Heart right ventricle (tissue), 16 donors: ENCODE measurements at regions not wholly inside any gene's neighbourhood (a gene's known extent, or its start where the extent isn't known, plus 50 kb on each side); places are given as distances from the start of the nearest gene placed in this dataset.

Experiments used
- ATAC-seq, 8 donors: fragments of 200-7000 bp; cut with Tn5 transposase; one replicate each; pipeline ENCODE4 v1.9.1; 2020; ENCODE audit warnings: mild to moderate bottlenecking in 8 of 8, moderate library complexity in 8 of 8, moderate number of reproducible peaks in 1 of 8
- DNase-seq, 2 donors: peaks; one replicate each; pipeline ENCODE4 v3.0.0-alpha.2; 2020
- H3K27ac ChIP-seq, 10 donors: fragments of 200-600 bp; sonication (generic) in 2 of 10; one replicate each; pipeline versions ENCODE4 v1.5.0 to v1.8.0; 2020 to 2022; ENCODE audit warnings: mild to moderate bottlenecking in 3 of 10
- H3K27me3 ChIP-seq, 7 donors: fragments of 200-600 bp; one replicate each; pipeline ENCODE4 v1.8.0; 2021 to 2022; ENCODE audit warnings: mild to moderate bottlenecking in 2 of 7
- H3K36me3 ChIP-seq, 9 donors: fragments of 200-600 bp; sonication (generic) in 1 of 9; one replicate each; pipeline versions ENCODE4 v1.5.0 to v1.8.0; 2020 to 2022; ENCODE audit warnings: mild to moderate bottlenecking in 2 of 9
- H3K4me1 ChIP-seq, 9 donors: fragments of 200-600 bp; sonication (generic) in 1 of 9; one replicate each; pipeline versions ENCODE4 v1.5.0 to v1.8.0; 2020 to 2022; ENCODE audit warnings: mild to moderate bottlenecking in 4 of 9
- H3K4me3 ChIP-seq, 10 donors: fragments of 200-600 bp; sonication (generic) in 2 of 10; one replicate each; pipeline versions ENCODE4 v1.5.0 to v1.8.0; 2020 to 2022; ENCODE audit warnings: mild to moderate bottlenecking in 7 of 10, moderate library complexity in 2 of 10
- H3K9me3 ChIP-seq, 11 donors: fragments of 200-600 bp in 10 of 11; sonication (generic) in 2 of 11; one replicate each; pipeline versions ENCODE4 v1.5.0 to v1.8.0; 2013 to 2022; ENCODE audit warnings: mild to moderate bottlenecking in 2 of 11, control low read depth in 1 of 11, moderate library complexity in 1 of 11
- WGBS, 2 donors: extraction: QIAGEN DNeasy Blood & Tissue Kit; methylation state at CpG; one replicate each; pipeline ENCODE4 v1.1.7; 2013; ENCODE audit warnings: inconsistent platforms in 1 of 2; 5-methylcytosine and 5-hydroxymethylcytosine counted together
- intact Hi-C, 10 donors: fragments of 100-400 bp; cut with DNase I; formaldehyde crosslinking; loops; one replicate each; pipeline versions ENCODE4 v1.11.1 to v1.14.2; 2022
- TF ChIP-seq, protein P1 (sequence below), 9 donors: fragments of 200-600 bp; sonication (generic) in 2 of 9; IDR thresholded peaks; one replicate each; pipeline versions ENCODE4 v1.5.0 to v1.8.0; 2021 to 2022; ENCODE audit warnings: antibody characterized with exemption in 9 of 9, mild to moderate bottlenecking in 5 of 9, moderate library complexity in 1 of 9
- donor health status: Arrhythmogenic right ventricular cardiomyopathy.
- donor health status: ischemic (EF 13 %, LVEDD 7.1; RV severe dilation, severe dysfunction).
- donor health status: healthy with polysubstance abuse.
- donor health status: DM: no; HTN: yes; CAD: no.
- donor health status: DM: no; HTN: no; CAD: no.
- donor health status: ischemic (EF 25% LVEDD 6.9; RV normal size, moderate dysfunction).
- donor health status: ischemic (EF 25% LVEDD 5.7; RV mildly dilated, moderate dysfunction).
- donor health status: healthy.
- donor health status: DM: yes; HTN: yes; CAD: no.
- donor health status: Ischemic cardiomyopathy.
- donor health status: ischemic (EF 35%, LVEDD 5.7; RV mildly dilated, moderate dysfunction).
- donor health status: nonischemic (EF 11% LVEDD 7.7; RV severe dilation, severe dysfunction).
- donor health status: DM: yes; HTN: yes; CAD: no.
- donor health status: PGD.
- donor health status: ischemic (EF 29% LVEDD 5.4; RV normal size, mild dysfunction).
- donor health status: nonischemic (EF 23%, LVEDD 6.1; RV moderate dilation, normal function).

DNA sequence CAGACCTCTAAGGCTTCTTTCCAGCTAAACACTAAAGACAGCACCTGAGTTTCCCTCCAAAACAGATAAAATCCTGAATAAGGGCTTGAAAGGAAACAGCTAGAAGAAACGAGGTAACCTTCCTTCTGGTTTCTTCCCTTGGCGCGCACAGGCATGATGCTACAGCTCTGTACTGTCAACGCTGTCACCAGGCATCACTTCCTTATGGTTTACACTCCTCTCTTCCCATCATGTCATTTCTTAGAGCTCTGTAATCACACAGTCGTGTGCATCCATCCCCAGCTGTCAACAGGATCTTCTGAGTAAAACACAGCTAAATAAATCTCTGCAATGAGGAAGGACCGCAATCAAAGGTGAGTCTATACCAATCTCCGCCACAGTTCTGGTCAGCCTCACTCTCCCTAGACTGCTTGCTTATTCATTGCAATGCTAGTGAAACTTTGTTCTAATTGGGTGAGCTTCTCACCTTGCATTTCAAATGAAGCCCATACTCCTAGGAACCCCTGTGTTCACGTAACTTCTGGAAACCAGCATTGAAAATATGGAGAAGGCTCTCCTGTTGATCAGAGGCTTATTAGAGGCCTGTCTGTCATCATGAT is 162.6 kb upstream of the DTNBP1 start:
- no peak for ATAC-seq
- H3K36me3 ChIP-seq: no peaks in the 10 kb centered on the region
- H3K4me3 ChIP-seq: no peak overlapping the region
- DNase-seq: no peak
- 74 to 76% methylated on average over 8 of the region's 8 CpGs for whole genome bisulfite sequencing, 2 donors
- H3K9me3 ChIP-seq: no peaks in the 10 kb centered on the region
- H3K4me1 ChIP-seq: peaks cover 0 to 16% (median 3%) of the 10 kb centered on the region in 9 donors
- TF ChIP-seq, protein P1, sequence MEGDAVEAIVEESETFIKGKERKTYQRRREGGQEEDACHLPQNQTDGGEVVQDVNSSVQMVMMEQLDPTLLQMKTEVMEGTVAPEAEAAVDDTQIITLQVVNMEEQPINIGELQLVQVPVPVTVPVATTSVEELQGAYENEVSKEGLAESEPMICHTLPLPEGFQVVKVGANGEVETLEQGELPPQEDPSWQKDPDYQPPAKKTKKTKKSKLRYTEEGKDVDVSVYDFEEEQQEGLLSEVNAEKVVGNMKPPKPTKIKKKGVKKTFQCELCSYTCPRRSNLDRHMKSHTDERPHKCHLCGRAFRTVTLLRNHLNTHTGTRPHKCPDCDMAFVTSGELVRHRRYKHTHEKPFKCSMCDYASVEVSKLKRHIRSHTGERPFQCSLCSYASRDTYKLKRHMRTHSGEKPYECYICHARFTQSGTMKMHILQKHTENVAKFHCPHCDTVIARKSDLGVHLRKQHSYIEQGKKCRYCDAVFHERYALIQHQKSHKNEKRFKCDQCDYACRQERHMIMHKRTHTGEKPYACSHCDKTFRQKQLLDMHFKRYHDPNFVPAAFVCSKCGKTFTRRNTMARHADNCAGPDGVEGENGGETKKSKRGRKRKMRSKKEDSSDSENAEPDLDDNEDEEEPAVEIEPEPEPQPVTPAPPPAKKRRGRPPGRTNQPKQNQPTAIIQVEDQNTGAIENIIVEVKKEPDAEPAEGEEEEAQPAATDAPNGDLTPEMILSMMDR (IDR thresholded peaks at IDR 0.05): no peak
- H3K27me3 ChIP-seq: no peaks in the 10 kb centered on the region
- no peak overlapping the region for H3K27ac ChIP-seq
- intact Hi-C loops: loop anchor here in 1 of 10 donors (10.0 kb wide), 1 partner anchor 131 kb away; no protein-coding TSS in a partner anchor

DNA sequence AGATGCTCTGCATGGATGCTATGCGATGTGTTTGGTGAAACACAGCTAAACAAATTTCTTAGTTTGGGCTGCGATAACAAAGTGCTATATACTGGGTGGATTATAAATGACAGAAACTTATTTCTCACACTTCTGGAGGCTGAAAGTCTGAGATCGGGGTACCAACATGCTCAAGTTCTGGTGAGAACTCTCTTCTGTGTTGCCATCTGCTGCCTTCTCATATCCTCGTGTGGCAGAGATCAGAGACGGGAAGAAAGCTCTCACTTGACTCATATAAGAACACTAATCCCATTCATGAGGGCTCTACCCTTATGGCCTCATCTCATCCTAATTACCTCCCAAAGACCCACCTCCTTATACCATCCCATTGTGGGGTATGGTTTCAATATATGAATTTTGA is 162.0 kb upstream of the DTNBP1 start:
- intact Hi-C loops: loop anchor here in 1 of 10 donors (10.0 kb wide), 1 partner anchor 130 kb away; no protein-coding TSS in a partner anchor
- Histone ChIP-seq H3K27ac (no peak overlapping the region), H3K36me3 (no peaks in the 10 kb centered on the region), H3K27me3 (no peaks in the 10 kb centered on the region), H3K9me3 (no peaks in the 10 kb centered on the region), H3K4me1 (peaks cover 0 to 16% (median 3%) of the 10 kb centered on the region in 9 donors), H3K4me3 (no peak overlapping the region)
- WGBS, 2 donors: 90 to 91% methylated on average over 5 of the region's 5 CpGs
- DNase-seq (no peak), ATAC-seq (no peak)
- TF ChIP-seq, protein P1 (IDR thresholded peaks at IDR 0.05): no peak

DNA sequence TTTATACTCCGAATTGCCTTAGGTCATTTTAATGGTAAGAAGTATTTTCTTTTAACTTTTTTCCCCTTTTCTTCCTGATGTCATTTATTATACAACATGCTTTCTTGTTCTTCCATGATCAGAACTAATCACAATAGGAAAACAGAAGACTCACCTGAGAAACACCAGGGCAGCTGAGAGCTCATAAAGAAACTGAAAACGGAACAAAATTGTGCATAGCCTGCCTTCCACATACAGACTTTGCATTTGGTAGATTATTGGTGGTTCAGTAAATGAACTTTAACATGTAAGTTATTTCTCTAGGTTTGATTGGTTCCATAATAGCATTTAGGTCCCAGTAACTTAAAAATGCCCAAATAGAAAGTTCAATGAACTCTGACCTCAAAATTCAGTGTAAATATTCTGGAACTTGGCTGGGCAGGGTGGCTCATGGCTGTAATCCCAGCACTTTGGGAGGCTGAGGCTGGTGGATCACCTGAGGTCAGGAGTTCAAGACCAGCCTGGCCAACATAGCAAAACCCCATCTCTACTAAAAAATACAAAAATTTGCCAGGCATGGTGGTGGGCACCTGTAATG is 161.1 kb upstream of the DTNBP1 start:
- 66 to 74% methylated on average over 2 of the region's 2 CpGs for WGBS, 2 donors
- no peaks in the 10 kb centered on the region for H3K27me3 ChIP-seq
- no peak for ATAC-seq
- TF ChIP-seq, protein P1 (IDR thresholded peaks at IDR 0.05): no peak
- peaks cover 0 to 16% (median 6%) of the 10 kb centered on the region in 9 donors for H3K4me1 ChIP-seq
- no peaks in the 10 kb centered on the region for H3K9me3 ChIP-seq
- H3K4me3 ChIP-seq: no peak overlapping the region
- DNase-seq: no peak
- no peaks in the 10 kb centered on the region for H3K36me3 ChIP-seq
- H3K27ac ChIP-seq: no peak overlapping the region
- intact Hi-C loops: loop anchor here in 1 of 10 donors (10.0 kb wide), 1 partner anchor 129 kb away; no protein-coding TSS in a partner anchor

DNA sequence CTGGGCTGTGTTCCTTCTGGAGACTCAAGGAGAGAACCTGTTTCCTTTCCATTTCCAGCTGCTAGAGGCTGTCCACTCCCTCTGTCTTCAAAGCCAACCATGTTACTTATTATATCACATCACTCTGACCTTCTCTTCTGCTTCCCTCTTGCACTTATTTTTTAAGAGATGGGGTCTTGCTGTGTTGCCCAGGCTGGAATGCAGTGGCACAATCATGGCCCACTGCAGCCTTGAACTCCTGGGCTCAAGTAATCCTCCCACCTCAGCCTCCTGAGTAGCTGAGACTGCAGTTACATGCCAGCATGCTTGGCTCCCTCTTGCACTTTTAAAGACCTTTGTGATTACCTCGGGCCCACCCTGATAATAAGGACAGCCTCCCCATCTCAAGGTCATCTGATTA is 160.0 kb upstream of the DTNBP1 start:
- H3K27me3 ChIP-seq: no peaks in the 10 kb centered on the region
- H3K4me3 ChIP-seq: no peak overlapping the region

More for the DNA sequence above, 160.0 kb upstream of the DTNBP1 start:
- 57 to 68% methylated on average over 1 of the region's 1 CpG for WGBS, 2 donors
- no peaks in the 10 kb centered on the region for H3K9me3 ChIP-seq
- H3K27ac ChIP-seq: no peak overlapping the region
- DNase-seq (no peak), ATAC-seq (no peak)
- TF ChIP-seq, protein P1 (IDR thresholded peaks at IDR 0.05): no peak
- H3K36me3 ChIP-seq: no peaks in the 10 kb centered on the region
- intact Hi-C loops: loop anchor here in 1 of 10 donors (10.0 kb wide), 1 partner anchor 128 kb away; no protein-coding TSS in a partner anchor
- peaks cover 0 to 16% (median 6%) of the 10 kb centered on the region in 9 donors for H3K4me1 ChIP-seq
